Small intestine (tissue), 7 donors: ENCODE measurements at regions not wholly inside any gene's neighbourhood (a gene's known extent, or its start where the extent isn't known, plus 50 kb on each side); places are given as distances from the start of the nearest gene placed in this dataset.
"Not testable (repeated sequence)": the region's sequence is repeated elsewhere in the genome, so short reads cannot be mapped to it uniquely, and the experiment has no call there.

Source experiments
- DNase-seq, 2 donors: peaks; one replicate each; pipeline versions ENCODE4 v3.0.0 to v3.0.0-alpha.2; 2013
- FAIRE-seq: peaks from 2 replicates; lab custom pipeline; 2012; peaks lifted over from hg19 to GRCh38; lab: Jason Lieb, UNC
- H3K27ac ChIP-seq, 3 donors: one replicate each; pipeline ENCODE4 v1.5.1; 2013; ENCODE audit warnings: low read length in 2 of 3, mild to moderate bottlenecking in 2 of 3, control low read depth in 1 of 3, inconsistent platforms in 1 of 3, low read depth in 1 of 3, moderate library complexity in 1 of 3
- H3K27me3 ChIP-seq, 3 donors: one replicate each; pipeline ENCODE4 v1.6.1; 2013; ENCODE audit warnings: low read length in 3 of 3, inconsistent platforms in 1 of 3; ENCODE audit not compliant: control insufficient read depth in 3 of 3, insufficient read depth in 3 of 3
- H3K36me3 ChIP-seq, 3 donors: one replicate each; pipeline ENCODE4 v1.6.1; 2013; ENCODE audit warnings: low read length in 3 of 3, inconsistent platforms in 1 of 3, low read depth in 1 of 3, mild to moderate bottlenecking in 1 of 3, moderate library complexity in 1 of 3; ENCODE audit not compliant: control insufficient read depth in 3 of 3, insufficient read depth in 2 of 3
- H3K4me1 ChIP-seq, 3 donors: one replicate each; pipeline ENCODE4 v1.6.1; 2013; ENCODE audit warnings: low read length in 2 of 3, inconsistent platforms in 1 of 3, low read depth in 1 of 3, mild to moderate bottlenecking in 1 of 3, moderate library complexity in 1 of 3; ENCODE audit not compliant: control insufficient read depth in 3 of 3, insufficient read depth in 2 of 3
- H3K4me3 ChIP-seq, 3 donors: one replicate each; pipeline ENCODE4 v1.5.1; 2013; ENCODE audit warnings: low read length in 3 of 3, control low read depth in 1 of 3, inconsistent platforms in 1 of 3, low read depth in 1 of 3, mild to moderate bottlenecking in 1 of 3, moderate library complexity in 1 of 3
- H3K9me3 ChIP-seq, 2 donors: one replicate each; pipeline ENCODE4 v1.6.1; 2013; ENCODE audit warnings: low read depth in 1 of 2, low read length in 1 of 2; ENCODE audit not compliant: control insufficient read depth in 2 of 2, insufficient read depth in 1 of 2
- WGBS, 3 donors: extraction: QIAGEN DNeasy Blood & Tissue Kit; methylation state at CpG; one replicate each; pipeline ENCODE4 v1.1.7; 2013; 5-methylcytosine and 5-hydroxymethylcytosine counted together
- donor health status: healthy with polysubstance abuse.
- donor health status: control.
- donor health status: control.
- donor health status: Bipolar disorder and iron deficiency.
- donor health status: healthy.

GRCh38 chr3:20537234-20537633 is 351.2 kb upstream of the SGO1 start:
- Histone ChIP-seq H3K36me3 (no peaks in the 10 kb centered on the region), H3K4me3 (no peak overlapping the region), H3K27ac (no peak overlapping the region), H3K27me3 (no peaks in the 10 kb centered on the region), H3K4me1 (no peaks in the 10 kb centered on the region), H3K9me3 (no peaks in the 10 kb centered on the region)
- WGBS, 3 donors = 61 to 71% (median 61%) methylated on average over 3 of the region's 3 CpGs
- FAIRE-seq = no peak
- DNase-seq = no peak

DNA sequence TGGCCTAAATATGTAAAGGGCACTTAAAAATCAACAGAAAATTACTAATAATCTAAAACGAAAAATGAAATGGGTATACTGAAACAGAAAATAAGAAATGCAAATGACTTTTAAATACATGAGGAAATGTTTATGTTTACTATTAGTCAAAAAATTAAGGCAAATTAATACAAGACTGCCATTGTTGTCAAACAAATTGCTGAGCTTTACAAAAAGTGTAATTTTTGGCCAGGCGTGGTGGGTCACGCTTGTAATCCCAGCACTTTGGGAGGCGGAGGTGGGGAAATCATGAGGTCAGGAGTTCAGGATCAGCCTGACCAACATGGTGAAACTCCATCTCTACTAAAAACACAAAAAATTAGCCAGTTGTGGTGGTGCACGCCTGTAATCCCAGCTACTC is 343.9 kb upstream of the SGO1 start:
- 79 to 90% (median 87%) methylated on average over 5 of the region's 5 CpGs for WGBS, 3 donors
- no peaks in the 10 kb centered on the region for H3K36me3 ChIP-seq
- H3K4me3 ChIP-seq = no peak overlapping the region
- no peak for DNase-seq
- no peaks in the 10 kb centered on the region for H3K27me3 ChIP-seq
- H3K4me1 ChIP-seq = peaks cover 0 to 3% (median 0%) of the 10 kb centered on the region in 3 donors
- no peak for FAIRE-seq
- no peaks in the 10 kb centered on the region for H3K9me3 ChIP-seq
- no peak overlapping the region for H3K27ac ChIP-seq

DNA sequence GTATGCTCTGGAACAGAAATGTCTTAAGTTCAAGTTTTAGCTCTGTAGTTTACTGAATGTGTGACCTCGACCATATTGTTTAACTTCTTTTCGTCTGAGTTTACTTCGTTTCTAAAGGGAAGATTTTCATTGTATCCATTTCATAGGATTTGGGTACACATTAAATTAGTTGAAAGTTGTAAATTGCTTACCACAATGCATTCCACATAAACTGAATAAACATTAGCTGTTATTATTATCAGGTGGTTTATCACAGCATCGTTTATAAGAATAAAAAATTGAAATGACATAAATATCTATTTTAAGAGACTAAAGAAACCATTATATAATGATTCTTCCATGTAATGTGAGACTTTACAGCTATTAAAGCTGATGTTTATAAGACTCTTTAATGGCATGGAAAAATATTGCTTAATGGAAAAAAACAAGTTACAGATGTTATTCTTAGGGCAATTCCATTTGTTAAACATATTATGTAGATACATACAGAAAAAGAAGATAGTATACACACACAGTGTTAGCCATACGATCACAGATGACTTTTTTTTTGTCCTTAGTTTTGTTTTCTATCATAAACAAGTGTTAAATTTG is 342.3 kb upstream of the SGO1 start:
- H3K4me3 ChIP-seq = no peak overlapping the region
- no peaks in the 10 kb centered on the region for H3K36me3 ChIP-seq
- no peaks in the 10 kb centered on the region for H3K27me3 ChIP-seq
- 58 to 70% (median 63%) methylated on average over 5 of the region's 5 CpGs for WGBS, 3 donors
- FAIRE-seq (no peak), DNase-seq (no peak)
- peaks cover 0 to 3% (median 0%) of the 10 kb centered on the region in 3 donors for H3K4me1 ChIP-seq
- H3K9me3 ChIP-seq = no peaks in the 10 kb centered on the region
- no peak overlapping the region for H3K27ac ChIP-seq

DNA sequence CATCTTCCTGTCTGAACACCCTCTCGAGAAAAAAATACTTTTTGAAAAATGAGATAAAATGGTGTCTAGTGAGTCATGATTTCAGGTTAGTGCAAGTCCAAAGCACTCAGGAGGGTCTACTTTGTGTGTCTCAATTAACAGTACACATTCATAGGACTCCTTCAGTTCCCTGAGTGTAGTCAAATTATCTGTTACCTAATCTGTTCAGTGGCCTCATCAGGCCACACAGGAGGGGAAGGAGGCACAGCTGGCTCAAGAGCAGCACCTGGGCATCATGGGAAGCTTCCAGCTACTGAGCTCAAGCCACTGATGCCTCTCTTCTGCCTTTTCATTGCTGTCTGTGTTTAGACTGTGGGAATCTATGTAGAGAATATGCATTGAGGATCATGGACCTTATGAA is 341.4 kb upstream of the SGO1 start:
- FAIRE-seq (no peak), DNase-seq (peak in 1 of 2 donors; percentile 2)
- H3K4me3 ChIP-seq = no peak overlapping the region
- no peaks in the 10 kb centered on the region for H3K36me3 ChIP-seq
- H3K27ac ChIP-seq = no peak overlapping the region
- H3K27me3 ChIP-seq = no peaks in the 10 kb centered on the region
- WGBS, 3 donors = 53 to 66% (median 65%) methylated on average over 1 of the region's 1 CpG
- no peaks in the 10 kb centered on the region for H3K9me3 ChIP-seq
- H3K4me1 ChIP-seq = peaks cover 0 to 3% (median 0%) of the 10 kb centered on the region in 3 donors

DNA sequence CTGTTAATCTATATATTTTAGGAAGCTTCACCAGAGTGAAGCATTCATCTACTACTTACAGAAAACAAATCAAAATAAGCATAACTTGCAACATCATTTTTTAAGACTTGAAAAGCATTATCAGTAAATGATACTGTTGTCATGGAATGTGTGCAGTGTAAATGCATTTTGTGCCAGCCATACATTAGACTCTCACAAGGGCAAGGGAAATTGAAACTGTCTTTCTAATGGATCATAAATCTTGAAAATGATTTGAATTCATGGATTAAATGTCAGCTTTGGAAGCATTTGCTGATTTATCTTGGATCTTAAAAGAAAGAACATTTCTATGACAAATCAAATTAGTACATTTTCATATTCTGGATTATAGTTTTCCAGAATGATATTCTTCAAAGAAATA is 338.3 kb upstream of the SGO1 start:
- H3K4me1 ChIP-seq = peaks cover 0 to 3% (median 0%) of the 10 kb centered on the region in 3 donors
- no peak for FAIRE-seq

DNA sequence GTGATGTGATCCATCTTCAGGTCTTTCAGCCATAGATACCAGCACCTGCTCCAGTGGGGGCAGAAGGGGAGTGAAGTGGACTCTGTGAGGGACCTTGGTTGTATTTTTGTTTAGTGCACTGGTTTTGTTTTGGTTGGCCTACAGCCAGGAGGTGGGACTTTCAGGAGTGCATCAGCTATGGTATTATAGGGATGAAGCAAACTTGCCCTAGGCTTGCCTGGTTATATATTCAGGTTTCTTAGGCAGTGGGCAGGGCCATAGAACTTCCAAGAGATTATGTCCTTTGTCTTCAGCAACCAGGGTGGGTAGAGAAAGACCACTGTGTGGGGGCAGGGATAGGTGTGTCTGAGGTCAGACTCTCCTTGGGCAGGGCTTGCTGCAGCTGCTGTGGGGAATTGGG is 337.3 kb upstream of the SGO1 start:
- Histone ChIP-seq H3K9me3 (no peaks in the 10 kb centered on the region), H3K4me1 (no peaks in the 10 kb centered on the region), H3K4me3 (no peak overlapping the region), H3K27me3 (no peaks in the 10 kb centered on the region), H3K27ac (no peak overlapping the region), H3K36me3 (no peaks in the 10 kb centered on the region)
- FAIRE-seq (no peak), DNase-seq (no peak)

More for the DNA sequence above, 338.3 kb upstream of the SGO1 start:
- Histone ChIP-seq H3K27ac (no peak overlapping the region), H3K27me3 (no peaks in the 10 kb centered on the region), H3K4me3 (no peak overlapping the region), H3K9me3 (no peaks in the 10 kb centered on the region), H3K36me3 (no peaks in the 10 kb centered on the region)
- DNase-seq = no peak

- not testable (repeated sequence) for FAIRE-seq, H3K27me3 ChIP-seq, H3K4me1 ChIP-seq, DNase-seq, H3K9me3 ChIP-seq, H3K4me3 ChIP-seq, H3K36me3 ChIP-seq, H3K27ac ChIP-seq
- WGBS, 3 donors = 91 to 98% (median 94%) methylated on average over 10 of the region's 10 CpGs
Observed at GRCh38 chr3:20517316-20517715, 331.3 kb upstream of the SGO1 start.

GRCh38 chr3:20516311-20516710 is 330.3 kb upstream of the SGO1 start:
- no peak for FAIRE-seq
- Histone ChIP-seq H3K27ac (no peak overlapping the region), H3K36me3 (no peaks in the 10 kb centered on the region), H3K27me3 (no peaks in the 10 kb centered on the region), H3K4me3 (no peak overlapping the region), H3K4me1 (no peaks in the 10 kb centered on the region), H3K9me3 (peaks cover 0 to 7% of the 10 kb centered on the region in 2 donors)
- DNase-seq = no peak

- H3K27me3 ChIP-seq = no peaks in the 10 kb centered on the region
- H3K4me3 ChIP-seq = no peak overlapping the region
- DNase-seq (no peak), FAIRE-seq (no peak)
- H3K9me3 ChIP-seq = peaks cover 0 to 7% of the 10 kb centered on the region in 2 donors
- H3K27ac ChIP-seq = no peak overlapping the region
- H3K36me3 ChIP-seq = no peaks in the 10 kb centered on the region
- no peaks in the 10 kb centered on the region for H3K4me1 ChIP-seq
Observed at GRCh38 chr3:20515834-20516233, 329.8 kb upstream of the SGO1 start.
